ENCODE measurements at regions not wholly inside any gene's neighbourhood (a gene's known extent, or its start where the extent isn't known, plus 50 kb on each side); places are given as distances from the start of the nearest gene placed in this dataset.

GRCh38 chr2:89825034-89825433 lies 1133.6 kb downstream of the RPIA start:
- TF ChIP-seq POLR2A (IDR thresholded peaks at IDR 0.05; ENCODE audit: low read depth, low read length) (no peak), POLR2AphosphoS5 (IDR thresholded peaks at IDR 0.05; ENCODE audit: low read depth, low read length) (no peak), SPI1 (IDR thresholded peaks at IDR 0.05; ENCODE audit: low read depth, low read length) (no peak), TAF1 (IDR thresholded peaks at IDR 0.05; ENCODE audit: low read depth, low read length) (no peak), POU2F2 (IDR thresholded peaks at IDR 0.05; ENCODE audit: low read depth, low read length) (no peak)
